ENCODE measurements at regions not wholly inside any gene's neighbourhood (a gene's known extent, or its start where the extent isn't known, plus 50 kb on each side); places are given as distances from the start of the nearest gene placed in this dataset.

DNA sequence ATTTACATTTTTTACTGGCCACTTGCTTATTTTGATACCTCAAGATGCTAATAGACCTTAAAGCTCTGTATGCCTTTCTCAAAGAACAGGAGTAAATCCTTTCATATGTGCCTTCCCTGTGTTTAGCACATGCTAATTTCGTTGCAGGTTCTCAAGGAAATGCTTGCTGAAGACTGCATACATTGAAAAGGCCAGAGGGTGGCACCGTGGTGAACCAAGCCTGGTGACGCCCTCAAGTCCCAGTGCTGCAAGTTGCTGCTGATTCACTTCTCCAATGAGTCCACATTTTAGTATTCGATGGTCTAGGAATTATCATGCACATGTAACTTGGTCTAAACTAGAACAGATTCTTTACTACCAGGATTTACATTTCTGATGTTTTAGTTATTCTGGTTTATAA, 94.1 kb downstream of the CLDN17 start:
- DNase-seq, result peak; percentile 85
- no peak overlapping the region for H3K4me3 Mint-ChIP-seq
- no peak overlapping the region for H3K4me3 ChIP-seq (ENCODE audit: low read length)
- WGBS, 2 experiments (ENCODE audit: insufficient coverage in 1 of 2, insufficient read length in 1 of 2), result 5 to 25% methylated on average over 2 to 4 of the region's 4 CpGs
- H3K27me3 ChIP-seq (ENCODE audit: control insufficient read depth, insufficient read depth, low read length, poor library complexity, severe bottlenecking), result no peaks in the 10 kb centered on the region
- TF ChIP-seq, protein P1, sequence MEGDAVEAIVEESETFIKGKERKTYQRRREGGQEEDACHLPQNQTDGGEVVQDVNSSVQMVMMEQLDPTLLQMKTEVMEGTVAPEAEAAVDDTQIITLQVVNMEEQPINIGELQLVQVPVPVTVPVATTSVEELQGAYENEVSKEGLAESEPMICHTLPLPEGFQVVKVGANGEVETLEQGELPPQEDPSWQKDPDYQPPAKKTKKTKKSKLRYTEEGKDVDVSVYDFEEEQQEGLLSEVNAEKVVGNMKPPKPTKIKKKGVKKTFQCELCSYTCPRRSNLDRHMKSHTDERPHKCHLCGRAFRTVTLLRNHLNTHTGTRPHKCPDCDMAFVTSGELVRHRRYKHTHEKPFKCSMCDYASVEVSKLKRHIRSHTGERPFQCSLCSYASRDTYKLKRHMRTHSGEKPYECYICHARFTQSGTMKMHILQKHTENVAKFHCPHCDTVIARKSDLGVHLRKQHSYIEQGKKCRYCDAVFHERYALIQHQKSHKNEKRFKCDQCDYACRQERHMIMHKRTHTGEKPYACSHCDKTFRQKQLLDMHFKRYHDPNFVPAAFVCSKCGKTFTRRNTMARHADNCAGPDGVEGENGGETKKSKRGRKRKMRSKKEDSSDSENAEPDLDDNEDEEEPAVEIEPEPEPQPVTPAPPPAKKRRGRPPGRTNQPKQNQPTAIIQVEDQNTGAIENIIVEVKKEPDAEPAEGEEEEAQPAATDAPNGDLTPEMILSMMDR (conservative IDR thresholded peaks at IDR 0.05), result peak; percentile 74
- no peaks in the 10 kb centered on the region for H3K4me1 ChIP-seq (ENCODE audit: control insufficient read depth, insufficient read depth, low read length)
- no peaks in the 10 kb centered on the region for H3K36me3 ChIP-seq (ENCODE audit: control insufficient read depth, insufficient read depth, low read length)
- peaks cover 1% of the 10 kb centered on the region for H3K4me1 Mint-ChIP-seq
- no peaks in the 10 kb centered on the region for H3K27me3 Mint-ChIP-seq (ENCODE audit: insufficient read depth)
- H3K9ac ChIP-seq (ENCODE audit: extremely low read depth, low read length, poor library complexity, severe bottlenecking), result no peak overlapping the region
- H3K9me3 Mint-ChIP-seq, result peaks cover 24% of the 10 kb centered on the region
- peaks cover 12% of the 10 kb centered on the region for H3K9me3 ChIP-seq (ENCODE audit: control insufficient read depth, low read length)
- no peak overlapping the region for H3K27ac ChIP-seq (ENCODE audit: low read depth, low read length)
- no peaks in the 10 kb centered on the region for H3K36me3 Mint-ChIP-seq (ENCODE audit: low read depth)
- H3K27ac Mint-ChIP-seq, result no peak overlapping the region

DNA sequence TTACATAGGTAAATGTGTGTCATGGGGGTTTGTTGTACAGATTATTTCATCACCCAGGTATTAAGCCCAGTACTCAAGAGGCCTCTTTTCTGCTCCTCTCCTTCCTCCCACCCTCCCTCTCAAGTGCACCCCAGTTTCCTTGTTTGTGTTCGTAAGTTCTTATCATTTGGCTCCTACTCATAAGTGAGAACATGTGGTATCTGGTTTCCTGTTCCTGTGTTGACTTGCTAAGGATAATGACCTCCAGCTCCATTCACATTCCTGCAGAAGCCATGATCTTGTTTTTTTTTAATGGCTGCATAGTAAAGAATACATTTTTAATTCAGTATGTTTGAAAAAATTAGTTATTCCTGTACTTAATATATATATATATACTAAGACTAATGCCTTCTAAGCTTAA, 107.7 kb downstream of the CLDN17 start:
- no peak overlapping the region for H3K4me3 Mint-ChIP-seq
- H3K27ac Mint-ChIP-seq, result no peak overlapping the region
- WGBS, 2 experiments (ENCODE audit: insufficient coverage in 1 of 2, insufficient read length in 1 of 2), result 79% methylated on average over 1 of the region's 1 CpG; no CpG with 5 or more reads in 1 of the 2 experiments
- H3K27ac ChIP-seq (ENCODE audit: low read depth, low read length), result no peak overlapping the region
- H3K4me1 Mint-ChIP-seq, result peaks cover 8% of the 10 kb centered on the region
- TF ChIP-seq, protein P1 (conservative IDR thresholded peaks at IDR 0.05), result no peak
- no peaks in the 10 kb centered on the region for H3K27me3 ChIP-seq (ENCODE audit: control insufficient read depth, insufficient read depth, low read length, poor library complexity, severe bottlenecking)
- H3K36me3 Mint-ChIP-seq (ENCODE audit: low read depth), result no peaks in the 10 kb centered on the region
- H3K27me3 Mint-ChIP-seq (ENCODE audit: insufficient read depth), result no peaks in the 10 kb centered on the region
- no peak for DNase-seq
- no peaks in the 10 kb centered on the region for H3K4me1 ChIP-seq (ENCODE audit: control insufficient read depth, insufficient read depth, low read length)
- no peaks in the 10 kb centered on the region for H3K9me3 ChIP-seq (ENCODE audit: control insufficient read depth, low read length)
- no peaks in the 10 kb centered on the region for H3K9me3 Mint-ChIP-seq
- H3K9ac ChIP-seq (ENCODE audit: extremely low read depth, low read length, poor library complexity, severe bottlenecking), result no peak overlapping the region
- H3K4me3 ChIP-seq (ENCODE audit: low read length), result no peak overlapping the region
- no peaks in the 10 kb centered on the region for H3K36me3 ChIP-seq (ENCODE audit: control insufficient read depth, insufficient read depth, low read length)

GRCh38 chr21:30057108-30057507, 109.5 kb downstream of the CLDN17 start:
- 98% methylated on average over 2 of the region's 3 CpGs; no CpG with 5 or more reads in 1 of the 2 experiments for WGBS, 2 experiments (ENCODE audit: insufficient coverage in 1 of 2, insufficient read length in 1 of 2)
- Mint-ChIP-seq H3K36me3 (ENCODE audit: low read depth) (no peaks in the 10 kb centered on the region), H3K4me1 (peaks cover 8% of the 10 kb centered on the region)

More at GRCh38 chr21:30057108-30057507, 109.5 kb downstream of the CLDN17 start:
- H3K4me3 Mint-ChIP-seq, result no peak overlapping the region
- Histone ChIP-seq H3K9ac (ENCODE audit: extremely low read depth, low read length, poor library complexity, severe bottlenecking) (no peak overlapping the region), H3K27me3 (ENCODE audit: control insufficient read depth, insufficient read depth, low read length, poor library complexity, severe bottlenecking) (no peaks in the 10 kb centered on the region), H3K27ac (ENCODE audit: low read depth, low read length) (no peak overlapping the region), H3K9me3 (ENCODE audit: control insufficient read depth, low read length) (no peaks in the 10 kb centered on the region), H3K36me3 (ENCODE audit: control insufficient read depth, insufficient read depth, low read length) (no peaks in the 10 kb centered on the region), H3K4me3 (ENCODE audit: low read length) (no peak overlapping the region), H3K4me1 (ENCODE audit: control insufficient read depth, insufficient read depth, low read length) (no peaks in the 10 kb centered on the region)
- no peak for DNase-seq
- TF ChIP-seq, protein P1 (conservative IDR thresholded peaks at IDR 0.05), result no peak
- H3K9me3 Mint-ChIP-seq, result no peaks in the 10 kb centered on the region
- no peak overlapping the region for H3K27ac Mint-ChIP-seq
- H3K27me3 Mint-ChIP-seq (ENCODE audit: insufficient read depth), result no peaks in the 10 kb centered on the region

Measured in endodermal cell (in vitro differentiated cells).